H54 (cell line): ENCODE measurements at regions not wholly inside any gene's neighbourhood (a gene's known extent, or its start where the extent isn't known, plus 50 kb on each side); places are given as distances from the start of the nearest gene placed in this dataset.

Source experiments
- DNase-seq: peaks from one replicate; pipeline ENCODE4 v3.0.0; 2011; ENCODE audit warnings: low spot score, mixed read lengths; ENCODE audit not compliant: insufficient read length
- FAIRE-seq: peaks from 3 replicates; lab custom pipeline; 2011; peaks lifted over from hg19 to GRCh38; lab: Jason Lieb, UNC
- POLR2A ChIP-seq: IDR thresholded peaks from 2 replicates; pipeline ENCODE4 v1.6.1; 2011; ENCODE audit warnings: low read depth, mild to moderate bottlenecking, low read length

- DNase-seq (no peak), FAIRE-seq (no peak)
- TF ChIP-seq POLR2A, result no peak
Measured at GRCh38 chr2:176536439-176537133, 267.3 kb downstream of the MTX2 start.

GRCh38 chr2:176537932-176538331 lies 268.7 kb downstream of the MTX2 start:
- FAIRE-seq, result no peak
- DNase-seq, result no peak
- TF ChIP-seq POLR2A, result no peak

- no peak for TF ChIP-seq POLR2A
- FAIRE-seq (no peak), DNase-seq (no peak)
Measured at GRCh38 chr2:176540995-176541394, 271.8 kb downstream of the MTX2 start.

- DNase-seq (no peak), FAIRE-seq (no peak)
- no peak for TF ChIP-seq POLR2A
Measured at GRCh38 chr2:176542476-176542875, 273.2 kb downstream of the MTX2 start.

- FAIRE-seq (no peak), DNase-seq (no peak)
- TF ChIP-seq POLR2A, result no peak
Measured at GRCh38 chr2:176544557-176544956, 275.3 kb downstream of the MTX2 start.

GRCh38 chr2:176544991-176545956 lies 276.0 kb downstream of the MTX2 start:
- TF ChIP-seq POLR2A, result no peak
- DNase-seq (no peak), FAIRE-seq (no peak)

- no peak for DNase-seq
- FAIRE-seq, result no peak
- no peak for TF ChIP-seq POLR2A
Measured at GRCh38 chr2:176546550-176546949, 277.3 kb downstream of the MTX2 start.

- no peak for TF ChIP-seq POLR2A
Measured at GRCh38 chr2:176552501-176553135, 283.4 kb downstream of the MTX2 start.

GRCh38 chr2:176553685-176554100 lies 284.5 kb downstream of the MTX2 start:
- TF ChIP-seq POLR2A, result no peak
- DNase-seq (peak; percentile 57), FAIRE-seq (peak; percentile 81)

More at GRCh38 chr2:176552501-176553135, 283.4 kb downstream of the MTX2 start:
- FAIRE-seq, result peak; percentile 67
- no peak for DNase-seq

- DNase-seq (no peak), FAIRE-seq (peak; percentile 20)
- TF ChIP-seq POLR2A, result no peak
Measured at GRCh38 chr2:176554101-176555048, 285.1 kb downstream of the MTX2 start.

GRCh38 chr2:176555112-176555511 lies 285.9 kb downstream of the MTX2 start:
- FAIRE-seq, result no peak
- DNase-seq, result no peak
- TF ChIP-seq POLR2A, result no peak

- no peak for TF ChIP-seq POLR2A
- FAIRE-seq, result no peak
Measured at GRCh38 chr2:176555781-176556180, 286.5 kb downstream of the MTX2 start.

GRCh38 chr2:176556373-176556772 lies 287.1 kb downstream of the MTX2 start:
- no peak for FAIRE-seq
- no peak for TF ChIP-seq POLR2A
- DNase-seq, result no peak

More at GRCh38 chr2:176555781-176556180, 286.5 kb downstream of the MTX2 start:
- no peak for DNase-seq
